Epithelial cell of proximal tubule (primary cell): ENCODE measurements at regions not wholly inside any gene's neighbourhood (a gene's known extent, or its start where the extent isn't known, plus 50 kb on each side); places are given as distances from the start of the nearest gene placed in this dataset.

ENCODE experiments used
- DNase-seq: peaks from one replicate; pipeline ENCODE4 v3.0.0-alpha.2; 2011; ENCODE audit warnings: low read depth
- H3K4me3 ChIP-seq: 2 replicates; pipeline ENCODE4 v1.5.1; 2011; ENCODE audit warnings: low read depth, mild to moderate bottlenecking, low read length
- CTCF ChIP-seq: conservative IDR thresholded peaks from 2 replicates; pipeline ENCODE4 v1.5.1; 2012; ENCODE audit warnings: low read depth, mild to moderate bottlenecking, low read length

GRCh38 chr7:116436305-116436826, 63.2 kb upstream of the CAV2 start:
- no peak overlapping the region for H3K4me3 ChIP-seq
- no peak for DNase-seq
- TF ChIP-seq CTCF = no peak

- no peak for DNase-seq
- peak; percentile 50 for TF ChIP-seq CTCF
- H3K4me3 ChIP-seq = no peak overlapping the region
Observed at GRCh38 chr7:116438267-116438666, 61.3 kb upstream of the CAV2 start.

DNA sequence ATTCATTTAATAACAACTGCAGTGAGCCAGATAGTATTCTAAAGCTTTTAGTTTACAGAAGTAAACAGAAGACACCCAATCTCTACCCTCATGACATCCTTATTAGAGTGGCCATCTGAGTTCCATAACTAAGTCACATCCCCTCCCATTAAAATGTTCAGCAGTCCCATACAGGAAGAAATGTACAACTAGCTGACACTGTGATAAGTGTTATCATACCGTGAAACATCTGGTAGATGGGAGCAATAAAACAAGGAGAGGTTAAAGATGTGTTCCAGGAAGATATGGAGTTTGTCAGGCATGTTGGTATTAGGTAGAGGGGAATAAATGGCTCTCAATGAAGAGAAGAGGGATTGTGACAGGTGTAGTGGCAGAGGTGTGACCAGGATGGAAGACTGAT, 60.5 kb upstream of the CAV2 start:
- no peak for TF ChIP-seq CTCF
- no peak overlapping the region for H3K4me3 ChIP-seq
- DNase-seq = no peak

DNA sequence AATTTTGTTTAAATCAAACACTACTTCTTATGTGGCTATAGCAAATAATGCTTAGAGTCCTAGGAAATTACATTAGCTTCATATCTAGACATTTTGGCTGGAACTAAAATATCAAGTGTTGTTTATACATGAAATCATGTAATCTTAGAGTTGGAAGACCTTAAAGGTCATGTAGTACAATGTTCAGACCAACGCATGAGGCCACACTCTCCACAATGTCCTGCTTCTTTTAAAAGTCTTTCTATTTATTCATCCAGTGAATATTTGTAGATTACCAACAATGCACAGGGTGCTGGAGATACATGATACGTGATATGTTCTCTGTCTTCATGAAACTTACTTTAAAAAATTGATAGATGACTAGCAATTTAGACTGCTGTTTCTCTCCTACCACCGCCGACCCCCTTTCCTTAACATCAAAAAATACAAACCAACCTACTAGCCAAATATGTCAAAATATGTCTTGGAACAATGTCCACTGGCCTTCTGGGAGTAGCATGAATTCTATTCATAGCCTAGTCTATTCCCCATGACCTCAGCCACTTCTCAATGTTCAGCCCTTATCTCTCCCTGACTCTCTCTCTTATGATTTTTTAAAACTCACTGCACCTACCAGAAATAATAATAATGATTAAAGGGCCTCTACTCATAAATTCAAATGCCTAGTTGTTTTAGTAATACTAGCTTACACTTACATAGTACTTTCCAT, 59.5 kb upstream of the CAV2 start:
- no peak for TF ChIP-seq CTCF
- H3K4me3 ChIP-seq = no peak overlapping the region
- no peak for DNase-seq

DNA sequence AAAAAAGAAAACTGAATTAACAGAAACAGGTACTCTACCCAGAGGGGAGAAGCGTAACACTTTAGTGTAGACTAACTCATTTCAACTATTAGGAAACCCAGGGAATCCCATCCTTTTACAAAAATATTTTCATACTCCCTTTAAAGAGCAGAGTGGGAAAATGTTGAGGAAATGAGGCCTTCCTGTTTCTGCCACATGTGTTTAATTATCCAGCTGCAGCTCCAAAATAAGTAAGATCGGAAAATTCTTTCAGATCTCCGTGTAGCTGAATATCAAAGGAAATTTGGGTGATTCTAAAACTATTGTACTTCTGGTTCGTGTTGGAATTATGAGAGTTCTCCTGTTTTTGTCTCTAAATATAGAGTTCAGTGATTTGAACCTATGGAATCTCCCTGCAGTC, 58.0 kb upstream of the CAV2 start:
- TF ChIP-seq CTCF = no peak
- H3K4me3 ChIP-seq = no peak overlapping the region
- no peak for DNase-seq

- no peak for TF ChIP-seq CTCF
- peak; percentile 87 for DNase-seq
- H3K4me3 ChIP-seq = no peak overlapping the region
Observed at GRCh38 chr7:116443101-116443523, 56.4 kb upstream of the CAV2 start.

- no peak for TF ChIP-seq CTCF
- DNase-seq = no peak
- no peak overlapping the region for H3K4me3 ChIP-seq
Observed at GRCh38 chr7:116443646-116444045, 55.9 kb upstream of the CAV2 start.
